NCI-H1092 treated with DMSO at 0.1 percent for 48 hours (cell line): ENCODE measurements at regions not wholly inside any gene's neighbourhood (a gene's known extent, or its start where the extent isn't known, plus 50 kb on each side); places are given as distances from the start of the nearest gene placed in this dataset.
"Not testable (repeated sequence)": the region's sequence is repeated elsewhere in the genome, so short reads cannot be mapped to it uniquely, and the experiment has no call there.

Experiments used
- DNase-seq: peaks from one replicate; lab custom pipeline; 2025; lab: John Stamatoyannopoulos, UW

DNA sequence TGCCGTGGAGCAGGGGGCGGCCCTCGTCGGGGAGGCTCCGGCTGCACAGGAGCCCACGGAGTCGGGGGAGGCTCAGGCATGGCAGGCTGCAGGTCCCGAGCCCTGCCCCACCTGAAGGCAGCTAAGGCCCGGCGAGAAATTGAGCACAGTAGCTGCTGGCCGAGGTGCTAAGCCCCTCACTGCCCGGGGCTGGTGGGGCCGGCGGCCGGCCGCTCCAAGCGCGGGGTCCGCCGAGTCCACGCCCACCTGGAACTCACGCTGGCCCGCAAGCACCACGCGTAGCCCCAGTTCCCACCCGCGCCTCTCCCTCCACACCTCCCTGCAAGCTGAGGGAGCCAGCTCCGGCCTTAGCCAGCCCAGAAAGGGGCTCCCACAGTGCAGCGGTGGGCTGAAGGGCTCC, 589.4 kb downstream of the PPP4R3C start:
- DNase-seq, result no peak

DNA sequence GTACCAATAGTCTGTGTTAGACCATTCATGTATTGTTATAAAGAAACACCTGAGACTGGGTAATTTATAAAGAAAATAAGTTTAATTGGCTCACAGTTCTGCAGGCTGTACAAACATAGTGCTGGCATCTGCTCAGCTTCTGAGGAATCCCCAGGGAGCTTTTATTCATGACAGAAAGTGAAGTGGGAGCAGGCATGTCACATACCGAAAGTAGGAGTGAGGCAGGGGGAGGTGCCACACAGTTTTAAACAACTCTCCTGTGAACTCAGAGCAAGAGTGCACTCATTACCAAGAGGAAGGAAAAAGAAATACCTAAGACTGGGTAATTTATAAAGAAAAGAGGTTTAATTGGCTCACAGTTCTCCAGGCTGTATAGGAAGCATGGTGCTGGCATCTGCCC, 591.2 kb downstream of the PPP4R3C start:
- no peak for DNase-seq

DNA sequence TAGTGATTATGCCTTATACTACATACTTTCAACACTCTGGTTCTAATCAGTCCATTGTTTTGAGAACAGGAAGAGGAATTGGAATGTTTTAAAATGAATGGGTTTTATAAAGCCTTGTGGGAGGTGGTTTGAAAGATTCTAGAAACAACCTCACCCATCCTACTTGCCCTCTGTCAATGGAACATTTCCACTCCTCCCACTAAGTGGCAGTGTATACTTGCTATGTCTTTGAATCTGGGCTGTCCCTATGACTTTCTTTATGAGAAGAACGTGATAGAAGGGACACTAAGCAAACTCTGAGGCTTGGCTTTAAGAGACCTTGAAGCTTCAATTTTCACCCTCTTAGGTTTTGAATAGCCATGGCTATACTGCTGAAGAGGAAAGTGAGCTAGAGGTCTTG, 611.2 kb downstream of the PPP4R3C start:
- DNase-seq, result no peak

DNA sequence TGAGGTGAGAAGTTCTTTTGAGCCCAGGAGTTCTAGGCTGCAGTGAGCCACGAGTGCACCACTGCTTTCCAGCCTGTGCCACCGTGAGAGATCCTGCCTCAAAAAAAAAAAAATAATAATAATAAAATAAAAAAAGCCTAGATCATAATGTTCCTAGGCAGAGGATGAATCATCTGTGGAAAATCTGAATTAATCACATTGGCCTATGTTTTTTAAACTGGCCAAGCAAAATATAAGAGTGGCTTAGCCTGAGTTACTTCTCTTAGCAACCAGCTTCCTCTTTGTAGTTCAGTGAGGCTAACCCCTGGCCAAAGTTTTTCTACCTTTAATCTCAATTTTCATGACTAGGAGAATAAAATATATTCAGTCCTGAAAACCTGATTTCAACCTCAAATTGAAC, 614.6 kb downstream of the PPP4R3C start:
- no peak for DNase-seq

DNA sequence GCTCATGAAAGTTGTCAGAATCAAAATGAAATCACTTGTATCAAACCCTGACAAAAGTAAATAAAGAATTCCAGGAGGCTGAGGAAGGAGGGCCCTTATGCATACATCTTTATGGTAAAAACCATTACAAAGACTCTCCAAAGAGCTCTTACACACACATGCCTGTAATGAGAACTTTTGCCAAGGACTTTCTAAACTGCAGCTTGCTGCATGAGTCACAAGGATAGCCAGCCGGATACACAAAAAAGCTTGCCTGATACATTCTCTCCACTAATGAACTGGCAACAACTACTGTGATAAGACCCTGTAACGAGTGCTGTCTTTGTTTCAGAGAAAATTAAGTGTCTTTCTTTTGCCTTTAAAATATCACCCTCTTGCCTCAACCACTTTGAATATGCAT, 618.1 kb downstream of the PPP4R3C start:
- no peak for DNase-seq

DNA sequence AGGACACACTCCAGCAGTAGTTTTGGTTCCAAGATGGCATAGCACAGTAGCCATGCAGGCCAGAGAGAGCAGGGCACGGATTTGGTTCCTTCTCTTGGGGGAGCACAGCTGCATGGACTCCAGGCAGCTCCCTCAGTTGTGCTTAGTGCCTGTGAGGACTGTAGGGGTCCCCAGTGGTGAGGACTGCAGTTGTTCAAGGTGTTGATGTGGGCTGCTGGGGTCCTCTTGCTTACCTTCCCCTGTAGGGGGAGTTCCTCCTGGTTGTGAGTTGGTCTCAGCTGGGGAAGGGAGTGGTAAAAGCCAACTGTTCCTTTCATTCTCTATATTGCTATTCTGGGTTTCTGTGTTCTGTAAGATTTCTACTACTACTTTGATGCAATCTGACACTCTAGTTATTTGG, 606.5 kb downstream of the MAGEB5 start:
- no peak for DNase-seq

DNA sequence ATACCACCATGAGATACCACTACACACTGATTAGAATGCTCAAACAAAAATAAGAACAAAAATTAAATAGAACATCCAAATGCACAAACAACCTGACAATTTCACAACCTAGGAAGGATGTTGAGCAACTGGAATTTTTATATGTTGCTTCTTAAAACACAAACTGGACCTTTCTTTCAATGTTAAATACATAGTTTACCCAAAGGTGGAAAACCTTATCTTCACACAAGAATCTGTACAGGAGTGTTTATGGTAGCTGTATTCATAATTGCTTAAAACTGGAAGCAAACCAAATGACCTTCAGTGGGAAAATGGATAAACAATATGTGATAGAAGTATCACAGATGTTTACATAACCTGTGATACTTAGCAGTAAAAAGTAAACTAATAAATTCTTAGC, 573.8 kb downstream of the MAGEB5 start:
- DNase-seq, result no peak

DNA sequence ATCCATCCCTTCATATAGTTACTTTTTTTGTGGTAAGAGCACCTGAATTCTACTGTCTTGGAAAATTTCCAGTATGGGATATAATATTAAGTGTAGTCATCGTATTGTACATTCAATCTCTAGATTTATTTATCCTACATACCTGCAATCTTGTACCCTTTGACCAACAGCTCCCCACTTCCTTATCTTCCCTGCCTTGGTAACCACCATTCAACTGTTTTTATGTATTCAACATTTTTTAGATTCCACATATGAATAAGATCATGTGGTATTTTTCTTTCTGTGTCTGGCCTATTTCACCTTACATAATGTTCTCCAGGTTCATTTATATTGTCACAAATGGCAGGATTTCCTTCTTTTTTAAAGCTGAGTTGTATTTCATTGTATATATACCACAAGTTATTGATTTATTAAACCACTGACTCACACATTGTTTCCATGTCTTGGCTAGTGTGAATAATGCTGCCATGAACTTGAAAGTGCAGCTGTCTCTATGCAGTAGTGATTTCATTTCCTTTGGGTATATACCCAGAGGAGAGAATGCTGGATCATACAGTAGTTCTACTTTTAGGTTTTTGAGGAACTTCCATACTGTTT, 572.5 kb downstream of the MAGEB5 start:
- DNase-seq, result no peak

DNA sequence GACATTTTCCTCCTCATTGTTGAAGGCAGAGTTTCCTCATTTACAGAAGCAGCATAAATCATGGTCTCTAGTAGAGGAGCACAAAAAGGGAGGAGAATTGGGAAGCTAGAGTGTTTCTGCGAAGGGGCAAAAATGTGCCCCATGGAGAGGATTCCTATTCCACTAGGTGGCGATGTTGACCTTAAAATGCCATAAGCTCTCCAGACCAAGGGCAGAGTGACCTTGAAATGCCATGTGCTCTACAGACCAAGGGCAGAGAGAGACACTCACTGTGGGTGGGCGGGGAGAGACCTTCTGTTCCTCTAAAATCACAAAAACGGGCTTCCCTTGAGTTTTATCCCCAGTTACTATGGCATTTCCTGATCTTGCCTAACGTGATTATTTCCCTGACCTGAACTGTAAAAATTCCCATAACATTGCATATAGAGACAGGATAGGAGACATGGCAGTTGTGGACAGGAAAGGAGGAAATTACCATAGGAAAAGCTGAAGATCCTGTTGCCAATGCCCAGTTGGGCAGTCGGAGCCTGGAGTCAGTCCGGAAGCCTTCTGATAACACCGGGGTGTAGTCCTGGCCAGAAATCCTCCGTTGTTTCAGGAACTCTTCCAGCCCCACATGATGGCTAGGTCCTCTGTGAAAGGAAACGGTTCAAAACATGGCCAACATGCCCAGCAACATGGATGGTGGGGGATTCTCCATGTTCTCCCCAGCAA, 567.7 kb downstream of the MAGEB5 start:
- DNase-seq, result peak; percentile 2

DNA sequence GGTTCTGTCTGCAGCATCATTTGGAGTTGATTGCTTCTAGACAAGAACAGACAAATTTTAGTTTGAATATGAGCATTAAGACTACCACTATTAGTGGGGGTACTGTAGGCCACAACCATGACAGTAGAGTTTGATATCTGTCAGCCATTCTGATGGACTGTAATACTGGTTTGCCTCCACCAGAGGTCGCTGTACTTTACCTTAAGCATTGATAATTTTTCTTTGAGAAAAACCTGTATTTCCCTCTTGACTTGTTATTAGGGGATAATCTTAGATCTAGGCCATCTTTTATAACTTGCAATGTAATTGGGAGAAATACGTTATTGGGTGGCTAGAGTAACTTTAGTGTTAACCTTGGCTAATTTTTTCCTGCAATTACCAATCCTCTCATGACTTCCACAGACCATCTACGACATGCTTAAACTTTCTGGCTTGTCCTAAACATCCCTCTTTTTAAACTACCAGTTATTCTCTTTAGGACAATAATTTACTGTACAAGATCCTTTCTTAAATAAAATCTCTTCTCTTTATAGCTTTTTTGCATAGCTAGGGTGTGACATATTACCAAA, 562.4 kb downstream of the MAGEB5 start:
- no peak for DNase-seq

DNA sequence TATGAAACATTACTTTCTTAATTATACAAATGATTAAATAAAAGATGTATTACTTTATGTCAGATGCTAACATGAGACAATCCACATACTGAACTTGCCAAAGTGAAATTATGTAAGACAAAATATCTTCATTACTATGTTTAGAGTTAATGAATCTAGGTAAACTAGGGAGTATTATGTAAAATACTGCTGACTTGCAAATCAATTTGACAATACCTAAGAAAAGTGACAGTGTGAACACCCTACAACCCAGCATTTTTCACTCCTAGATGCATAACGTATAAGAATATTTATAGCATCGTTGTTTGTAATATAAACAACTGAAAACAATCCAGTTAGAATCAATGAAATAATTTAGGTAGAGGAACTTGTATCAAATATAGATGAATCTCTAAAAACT, 546.3 kb downstream of the MAGEB5 start:
- DNase-seq, result no peak

DNA sequence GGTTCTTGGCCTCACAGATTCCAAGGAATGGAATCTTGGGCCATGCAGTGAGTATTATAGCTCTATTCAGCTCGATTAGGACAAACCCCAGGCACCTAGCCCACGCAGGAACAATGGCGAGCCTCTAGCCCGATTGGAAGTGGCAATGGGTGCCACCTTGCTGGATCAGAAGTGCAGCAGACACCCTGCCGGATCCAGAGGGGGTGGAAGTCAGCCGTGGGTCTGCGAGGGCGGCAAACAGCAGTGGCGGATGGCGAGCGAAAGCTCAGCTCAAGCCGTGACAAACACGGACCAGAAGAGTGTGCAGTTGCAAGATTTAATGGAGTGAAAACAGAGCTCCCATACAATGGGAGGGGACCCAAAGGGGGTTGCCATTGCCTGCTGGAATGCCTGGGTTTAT, 539.8 kb downstream of the MAGEB5 start:
- not testable (repeated sequence) for DNase-seq

DNA sequence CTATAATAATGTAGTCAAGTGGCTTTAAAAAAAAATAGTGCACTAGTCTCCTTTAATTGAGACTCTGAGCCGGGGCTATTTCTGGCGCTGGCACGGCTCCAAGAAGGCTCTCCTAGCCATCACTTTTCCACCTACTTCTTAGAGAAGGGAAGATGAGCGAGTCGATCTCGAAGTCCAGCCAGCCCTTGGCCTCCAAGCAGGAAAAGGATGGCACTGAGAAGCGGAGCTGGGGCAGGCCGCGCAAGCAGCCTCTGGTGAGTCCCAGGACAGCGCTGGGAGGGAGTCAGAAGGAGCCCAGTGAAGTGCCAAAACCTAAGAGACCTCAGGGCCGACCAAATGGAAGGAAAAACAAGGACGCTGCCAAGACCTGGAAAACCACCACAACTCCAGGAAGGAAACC, 531.9 kb downstream of the MAGEB5 start:
- DNase-seq, result no peak

DNA sequence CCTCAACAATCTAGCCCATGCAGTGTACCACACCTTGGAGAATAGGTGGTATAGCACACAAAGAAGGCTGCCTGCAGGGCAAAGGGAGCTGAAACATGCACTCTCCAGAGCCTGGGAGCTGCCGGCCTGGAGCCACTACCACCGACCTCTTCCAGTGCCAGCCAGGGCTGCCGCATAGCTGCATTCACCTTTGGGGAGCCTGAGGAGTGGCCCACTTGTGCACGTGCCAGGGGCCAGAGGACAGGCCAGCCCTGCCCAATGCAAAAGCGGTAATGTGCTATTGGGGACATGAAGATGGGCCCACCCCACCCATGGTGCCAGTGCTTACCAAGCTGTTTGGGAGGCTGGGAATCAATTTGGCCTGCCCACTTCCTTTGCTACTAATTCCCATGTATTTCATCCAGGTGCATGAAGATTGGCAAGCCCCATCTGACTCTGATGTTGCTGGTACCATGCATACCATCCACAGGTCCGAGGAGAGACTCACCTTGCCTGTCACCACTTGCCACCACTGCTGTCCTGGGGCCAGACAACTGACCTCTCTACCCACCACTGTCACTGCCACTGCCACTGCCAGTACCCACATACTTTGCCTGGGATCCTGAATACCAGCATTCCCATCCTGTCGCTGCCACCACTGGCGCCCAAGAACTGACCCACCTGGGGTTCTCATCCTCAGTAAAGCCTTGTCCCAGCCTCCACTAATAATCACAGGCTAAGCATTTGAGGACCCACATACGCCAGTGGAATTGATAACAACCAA, 506.9 kb downstream of the MAGEB5 start:
- DNase-seq, result no peak

DNA sequence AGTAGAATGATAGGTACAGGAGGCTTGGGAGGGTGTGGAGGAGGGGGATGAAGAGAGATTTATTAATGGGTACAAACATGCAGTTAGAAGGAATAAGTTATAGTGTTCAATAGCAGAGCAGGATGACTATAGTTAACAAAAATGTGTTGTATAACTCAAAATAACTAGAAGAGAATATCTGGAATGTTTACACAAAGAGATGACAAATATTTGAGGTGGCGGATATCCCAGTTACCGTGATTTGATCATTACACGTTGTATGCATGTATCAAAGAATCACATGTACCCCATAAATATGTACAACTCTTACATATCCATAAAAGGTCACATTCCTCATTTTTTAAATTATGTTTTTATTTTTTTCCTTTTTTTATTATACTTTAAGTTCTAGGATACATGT, 456.6 kb downstream of the MAGEB5 start:
- DNase-seq, result no peak

DNA sequence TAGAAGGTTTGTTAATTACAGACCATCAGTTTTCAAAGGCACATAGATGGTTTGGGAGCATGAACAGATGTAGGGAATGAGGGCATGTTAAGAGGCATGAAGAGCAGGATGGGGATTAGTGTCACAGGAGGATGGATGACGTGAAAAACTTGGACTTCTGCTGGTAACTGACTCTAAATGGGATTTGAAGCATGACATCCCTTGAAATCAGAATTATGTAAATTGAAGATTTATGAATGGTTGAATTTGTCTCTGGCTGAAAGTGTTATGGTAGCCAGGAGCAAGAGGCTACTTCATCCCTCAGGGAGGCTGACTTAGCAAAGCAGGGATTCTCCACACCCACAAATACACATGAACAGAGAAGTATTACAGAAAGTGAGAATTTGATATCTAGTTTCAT, 454.6 kb downstream of the MAGEB5 start:
- DNase-seq, result no peak

DNA sequence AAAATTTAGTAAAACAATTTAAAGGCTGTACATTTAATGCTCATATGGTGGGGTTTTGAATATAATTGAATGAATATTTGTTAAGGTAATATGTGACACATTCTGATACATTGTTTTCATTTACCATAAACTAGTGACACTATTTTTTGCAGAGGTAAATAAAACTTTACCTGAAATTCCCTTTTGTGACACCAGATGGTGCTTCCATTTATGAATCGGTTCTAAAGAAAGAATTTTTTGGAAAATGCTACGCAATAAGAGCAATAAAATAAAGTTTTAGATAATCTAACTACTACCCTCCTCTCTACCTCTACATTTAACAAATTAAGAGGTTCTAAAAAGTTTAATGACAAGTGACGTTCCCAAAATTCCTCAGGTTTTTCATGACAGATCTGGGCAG, 448.9 kb downstream of the MAGEB5 start:
- DNase-seq, result no peak

DNA sequence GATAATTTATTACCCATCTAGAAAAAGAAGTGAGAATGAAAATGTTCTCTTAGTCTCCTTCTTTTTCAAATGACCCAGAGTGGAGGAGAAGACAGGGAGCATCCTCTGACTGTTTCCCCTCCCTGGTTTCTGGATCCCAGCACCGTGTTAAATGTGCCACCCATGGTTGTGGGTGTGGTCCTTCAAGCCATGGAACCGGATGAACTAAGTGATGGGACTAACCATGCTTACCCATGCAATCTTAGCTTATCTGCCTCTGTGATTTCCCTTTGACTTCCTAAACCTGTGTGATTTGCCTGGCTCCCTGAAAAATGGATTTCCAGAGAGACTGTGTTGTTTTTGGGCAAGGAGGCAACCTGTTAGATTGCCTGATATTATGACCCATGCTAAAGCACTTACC, 437.1 kb downstream of the MAGEB5 start:
- no peak for DNase-seq

DNA sequence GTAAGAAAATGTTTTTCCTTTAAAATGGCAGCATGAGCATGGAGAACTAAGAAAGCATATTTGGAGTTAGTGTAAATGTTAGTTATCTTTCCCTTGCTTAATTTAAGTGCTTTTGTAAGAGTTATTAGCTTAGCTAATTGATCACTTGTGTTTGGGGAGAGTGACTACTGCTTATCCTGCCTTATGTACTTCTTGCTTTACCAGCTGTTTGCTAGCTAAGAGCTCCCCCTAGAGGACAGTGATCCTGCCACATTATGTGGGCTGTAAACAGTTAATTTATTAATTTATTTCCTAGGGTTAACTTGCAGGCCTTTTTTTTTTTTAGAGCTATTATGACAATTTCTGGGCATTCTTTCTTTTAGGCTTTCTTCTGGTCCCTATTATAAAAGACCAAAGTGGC, 435.8 kb downstream of the MAGEB5 start:
- DNase-seq, result no peak

DNA sequence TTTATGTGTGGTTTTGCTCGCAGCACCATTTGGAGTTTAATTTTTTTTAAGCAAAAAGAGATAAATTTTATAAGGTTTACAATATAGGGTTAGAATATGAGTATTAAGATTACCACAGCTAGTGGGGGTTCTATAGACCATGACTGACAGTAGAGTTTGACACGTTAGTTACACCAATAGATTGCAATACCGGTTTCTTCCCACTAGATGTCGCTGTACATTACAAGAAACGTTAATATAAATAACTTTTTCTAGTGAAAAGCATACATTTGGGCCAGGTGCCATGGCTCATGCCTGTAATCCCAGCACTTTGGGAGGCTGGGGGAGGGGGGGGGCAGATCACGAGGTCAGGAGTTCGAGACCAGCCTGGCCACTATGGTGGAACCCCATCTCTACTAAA, 433.6 kb downstream of the MAGEB5 start:
- DNase-seq, result peak; percentile 0

DNA sequence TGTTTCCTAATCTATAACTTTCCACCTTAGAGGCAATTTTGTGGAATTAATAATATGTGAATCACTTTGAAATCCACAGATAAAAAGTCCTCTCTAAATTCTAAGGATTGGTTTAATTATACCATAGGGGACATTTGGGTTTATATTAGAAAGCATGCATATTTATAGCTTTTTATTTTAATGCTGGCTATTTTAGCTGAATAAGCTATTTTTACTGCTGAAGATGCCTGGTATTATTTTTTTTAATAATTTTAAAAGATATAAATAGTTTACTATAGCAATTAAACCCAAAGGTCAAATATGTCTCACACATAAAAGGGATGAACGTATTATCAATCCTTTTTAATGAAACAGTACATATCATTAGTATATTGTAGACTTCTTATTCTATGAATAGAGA, 415.4 kb downstream of the MAGEB5 start:
- DNase-seq, result no peak

DNA sequence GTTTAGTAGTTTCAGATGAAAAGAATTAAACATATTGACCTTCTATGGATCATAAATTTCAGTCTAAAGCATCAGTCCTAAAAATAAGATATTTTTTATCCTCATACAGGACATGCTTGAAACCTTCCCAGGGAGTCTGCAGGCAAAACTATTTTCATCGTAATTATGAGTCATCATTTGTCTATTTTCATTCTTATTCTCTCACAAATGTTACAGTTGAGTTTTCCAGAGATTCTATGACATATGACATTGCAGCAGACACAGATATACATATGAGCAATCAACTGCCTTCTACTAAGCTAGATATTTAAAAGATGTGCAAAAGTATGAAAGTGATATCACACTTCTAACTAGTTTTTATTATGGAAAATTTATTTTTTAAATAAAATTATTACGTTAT, 398.0 kb downstream of the MAGEB5 start:
- no peak for DNase-seq

DNA sequence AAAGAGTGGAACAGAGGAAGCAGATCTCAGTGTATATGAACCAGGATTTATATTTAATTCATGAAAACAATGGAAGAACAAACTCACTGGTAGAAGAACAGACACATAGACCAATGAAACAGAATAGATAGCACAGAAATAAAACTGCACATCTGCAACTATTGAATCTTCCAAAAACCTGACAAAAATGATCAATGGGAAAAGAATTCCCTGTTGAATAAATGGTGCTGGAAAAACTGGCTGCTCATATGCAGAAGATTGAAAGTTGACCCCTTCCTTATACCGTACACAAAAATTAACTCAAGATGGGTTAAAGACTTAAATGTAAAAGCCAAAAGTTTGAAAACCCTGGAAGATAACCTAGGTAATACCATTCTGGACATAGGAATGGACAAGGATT, 391.0 kb downstream of the MAGEB5 start:
- DNase-seq, result no peak
